Prostate gland (tissue), 2 donors: ENCODE measurements at regions not wholly inside any gene's neighbourhood (a gene's known extent, or its start where the extent isn't known, plus 50 kb on each side); places are given as distances from the start of the nearest gene placed in this dataset.

Experiments
- DNase-seq: peaks from one replicate; pipeline ENCODE4 v3.0.0-alpha.2; 2019; ENCODE audit warnings: low spot score
- H3K27ac ChIP-seq, 2 donors: fragments of 200-600 bp; sonication (generic); 2 replicates each; pipeline ENCODE4 v1.5.1; 2017 to 2019
- H3K27me3 ChIP-seq: fragments of 200-600 bp; sonication (generic); replicated peaks from 2 replicates; pipeline ENCODE4 v1.5.1; 2019; ENCODE audit not compliant: insufficient read depth
- H3K36me3 ChIP-seq, 2 donors: fragments of 200-600 bp; sonication (generic); 1 replicate in 1 of 2; 2 replicates in 1 of 2; pipeline versions ENCODE4 v1.5.1 to v1.8.1; 2017 to 2019
- H3K4me1 ChIP-seq: fragments of 200-600 bp; sonication (generic); replicated peaks from 2 replicates; pipeline ENCODE4 v1.5.1; 2019
- H3K4me3 ChIP-seq, 2 donors: fragments of 200-600 bp; sonication (generic); 2 replicates each; pipeline ENCODE4 v1.5.1; 2017 to 2019
- H3K9me3 ChIP-seq: fragments of 200-600 bp; sonication (generic); 2 replicates; pipeline ENCODE4 v1.5.1; 2017
- CTCF ChIP-seq, 4 experiments: fragments of 200-600 bp in 2 of 4; fragments of 450-650 bp in 2 of 4; sonication (generic) in 2 of 4; IDR thresholded peaks; 1 replicate in 3 of 4; 2 replicates in 1 of 4; pipeline ENCODE4 v1.5.1; 2016 to 2019; ENCODE audit warnings: antibody characterized with exemption in 4 of 4, mild to moderate bottlenecking in 2 of 4, moderate library complexity in 2 of 4
- POLR2A ChIP-seq: fragments of 450-650 bp; IDR thresholded peaks from one replicate; pipeline ENCODE4 v1.6.1; 2016; ENCODE audit warnings: antibody characterized with exemption, mild to moderate bottlenecking
- POLR2AphosphoS5 ChIP-seq: sonication (generic); formaldehyde crosslinking; IDR thresholded peaks from one replicate; pipeline ENCODE4 v1.6.1; 2017; ENCODE audit warnings: antibody characterized with exemption
- WGBS: methylation state at CpG from one replicate; pipeline ENCODE4 v1.1.5; 2018; 5-methylcytosine and 5-hydroxymethylcytosine counted together
- intact Hi-C: fragments of 100-400 bp; cut with DNase I; formaldehyde crosslinking; loops from one replicate; pipeline ENCODE4 v1.14.2; 2022

GRCh38 chr6:34638834-34639736 is 57.5 kb downstream of the ILRUN start:
- Histone ChIP-seq H3K27me3 (no peaks in the 10 kb centered on the region), H3K4me3 (no peak overlapping the region), H3K36me3 (no peaks in the 10 kb centered on the region), H3K9me3 (no peaks in the 10 kb centered on the region), H3K27ac (no peak overlapping the region), H3K4me1 (no peaks in the 10 kb centered on the region)
- 94% methylated on average over 6 of the region's 6 CpGs for WGBS
- no peak for TF ChIP-seq POLR2AphosphoS5
- TF ChIP-seq CTCF (IDR thresholded peaks at IDR 0.05) = no peak
- TF ChIP-seq POLR2A = no peak
- intact Hi-C loops = no loop called here
- no peak for DNase-seq

- intact Hi-C loops = no loop called here
- no peaks in the 10 kb centered on the region for H3K4me1 ChIP-seq
- no peak for TF ChIP-seq CTCF (IDR thresholded peaks at IDR 0.05)
- no peak for TF ChIP-seq POLR2A
- TF ChIP-seq POLR2AphosphoS5 = no peak
- H3K9me3 ChIP-seq = no peaks in the 10 kb centered on the region
- H3K27ac ChIP-seq = no peak overlapping the region
- 70% methylated on average over 2 of the region's 2 CpGs for WGBS
- no peaks in the 10 kb centered on the region for H3K27me3 ChIP-seq
- H3K36me3 ChIP-seq = no peaks in the 10 kb centered on the region
- no peak overlapping the region for H3K4me3 ChIP-seq
- no peak for DNase-seq
These were observed 62.8 kb downstream of the ILRUN start for GRCh38 chr6:34633785-34634184.

GRCh38 chr6:34633256-34633655 is 63.3 kb downstream of the ILRUN start:
- no peak overlapping the region for H3K27ac ChIP-seq
- no peak for DNase-seq
- WGBS = 96% methylated on average over 2 of the region's 2 CpGs
- TF ChIP-seq POLR2A = no peak
- no peak for TF ChIP-seq CTCF (IDR thresholded peaks at IDR 0.05)
- TF ChIP-seq POLR2AphosphoS5 = no peak
- intact Hi-C loops = no loop called here
- no peaks in the 10 kb centered on the region for H3K27me3 ChIP-seq
- no peaks in the 10 kb centered on the region for H3K36me3 ChIP-seq
- no peak overlapping the region for H3K4me3 ChIP-seq
- no peaks in the 10 kb centered on the region for H3K9me3 ChIP-seq
- H3K4me1 ChIP-seq = no peaks in the 10 kb centered on the region

GRCh38 chr6:34630040-34630439 is 66.5 kb downstream of the ILRUN start:
- Histone ChIP-seq H3K36me3 (no peaks in the 10 kb centered on the region), H3K27me3 (no peaks in the 10 kb centered on the region), H3K27ac (no peak overlapping the region), H3K9me3 (no peaks in the 10 kb centered on the region), H3K4me3 (no peak overlapping the region), H3K4me1 (no peaks in the 10 kb centered on the region)
- no peak for DNase-seq
- TF ChIP-seq CTCF (IDR thresholded peaks at IDR 0.05) (no peak), POLR2AphosphoS5 (no peak), POLR2A (no peak)
- WGBS = 70% methylated on average over 6 of the region's 6 CpGs
- intact Hi-C loops = no loop called here

GRCh38 chr6:34627296-34627695 is 69.3 kb downstream of the ILRUN start:
- Histone ChIP-seq H3K27ac (no peak overlapping the region), H3K4me1 (no peaks in the 10 kb centered on the region), H3K4me3 (no peak overlapping the region), H3K36me3 (no peaks in the 10 kb centered on the region), H3K27me3 (no peaks in the 10 kb centered on the region), H3K9me3 (no peaks in the 10 kb centered on the region)
- DNase-seq = no peak
- WGBS = 81% methylated on average over 3 of the region's 3 CpGs
- intact Hi-C loops = no loop called here
- no peak for TF ChIP-seq POLR2AphosphoS5
- TF ChIP-seq CTCF (IDR thresholded peaks at IDR 0.05) = no peak
- no peak for TF ChIP-seq POLR2A
